Stimulated activated CD4-positive, alpha-beta T cell treated with anti-CD3 and anti-CD28 coated beads, Interleukin-15, amount 100 ng/mL, for 1 hour (primary cell): ENCODE measurements at regions not wholly inside any gene's neighbourhood (a gene's known extent, or its start where the extent isn't known, plus 50 kb on each side); places are given as distances from the start of the nearest gene placed in this dataset.

Experiments used
- DNase-seq, 2 donors: peaks; one replicate each; pipeline ENCODE4 v3.0.0-alpha.2; 2020; ENCODE audit warnings: low read depth in 1 of 2, low spot score in 1 of 2

DNA sequence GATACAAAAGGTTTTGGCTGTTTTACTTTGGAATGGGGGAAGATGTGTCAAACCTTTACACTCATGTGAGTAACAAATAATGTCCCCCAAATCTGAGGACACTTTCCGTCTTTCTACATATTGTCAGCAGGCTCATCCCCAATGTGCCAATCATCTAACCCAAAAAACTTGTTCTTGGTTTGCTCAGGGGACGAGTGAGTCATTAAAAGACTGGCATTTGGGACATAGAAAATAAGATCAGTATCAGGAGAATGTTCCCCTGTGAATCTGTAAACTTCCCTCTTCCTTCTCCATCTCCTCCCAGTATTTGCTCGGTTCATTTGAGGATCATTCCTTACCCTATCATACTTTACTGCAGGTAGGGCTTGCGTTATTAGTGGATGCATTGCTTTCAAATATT lies 194.1 kb upstream of the RUNX1 start:
- no peak for DNase-seq

DNA sequence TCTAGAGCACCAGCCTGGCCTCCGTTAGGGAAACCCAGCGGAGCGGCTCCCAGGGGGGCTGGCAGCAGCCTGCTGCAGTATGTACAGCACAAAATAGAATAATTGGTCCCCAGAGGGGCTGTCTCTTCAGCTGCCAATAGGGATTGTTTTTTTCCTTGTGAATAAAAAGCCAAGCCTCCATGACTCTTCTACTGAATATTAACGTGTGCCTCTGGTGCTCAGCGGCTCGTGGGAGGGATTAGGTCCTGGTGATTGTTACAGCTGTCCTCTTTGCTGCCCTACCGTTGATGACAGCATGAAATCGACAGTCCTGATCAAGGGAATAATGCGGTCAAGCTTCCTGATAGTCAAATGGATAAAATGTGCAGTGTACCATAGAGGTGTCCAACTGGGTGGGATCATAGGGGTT lies 190.7 kb upstream of the RUNX1 start:
- no peak for DNase-seq

DNA sequence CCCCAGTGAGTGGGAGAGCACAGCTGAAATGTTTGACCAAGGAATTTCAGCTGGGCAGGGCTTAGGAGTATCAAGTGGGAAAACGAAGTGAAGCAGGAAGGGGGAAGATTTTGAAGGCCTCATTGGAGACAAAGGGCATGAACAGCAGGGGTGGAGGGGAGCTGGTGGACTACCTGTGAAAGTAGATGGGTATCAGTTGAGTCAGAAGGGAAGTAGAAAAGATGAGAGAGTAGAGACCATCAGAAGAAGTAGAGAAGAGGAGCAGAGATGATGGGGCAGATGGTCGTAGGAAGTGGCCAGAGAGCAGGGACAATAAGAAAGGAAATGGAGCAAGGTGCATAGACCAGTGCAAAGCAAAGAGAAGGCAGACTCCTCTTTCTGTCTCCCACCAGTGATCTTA lies 189.0 kb upstream of the RUNX1 start:
- no peak for DNase-seq

DNA sequence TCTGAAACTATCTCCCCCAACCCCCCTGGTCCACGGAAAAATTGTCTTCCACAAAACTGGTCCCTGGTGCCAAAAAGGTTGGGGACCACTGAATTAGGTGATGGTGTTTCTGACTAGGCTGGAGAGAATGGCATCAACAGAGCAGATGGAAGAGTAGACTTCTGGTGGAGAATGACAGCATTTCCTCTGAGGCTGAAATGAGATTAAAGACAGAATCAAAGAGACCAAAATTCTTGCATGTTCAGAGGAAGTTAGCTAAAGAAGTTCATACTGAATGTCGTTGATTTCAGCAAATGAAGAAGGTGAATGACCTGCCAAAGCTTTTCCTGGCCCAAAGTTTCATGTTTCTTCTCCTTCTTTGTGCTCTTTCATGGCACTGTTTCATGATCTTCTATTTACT lies 188.2 kb upstream of the RUNX1 start:
- no peak for DNase-seq

DNA sequence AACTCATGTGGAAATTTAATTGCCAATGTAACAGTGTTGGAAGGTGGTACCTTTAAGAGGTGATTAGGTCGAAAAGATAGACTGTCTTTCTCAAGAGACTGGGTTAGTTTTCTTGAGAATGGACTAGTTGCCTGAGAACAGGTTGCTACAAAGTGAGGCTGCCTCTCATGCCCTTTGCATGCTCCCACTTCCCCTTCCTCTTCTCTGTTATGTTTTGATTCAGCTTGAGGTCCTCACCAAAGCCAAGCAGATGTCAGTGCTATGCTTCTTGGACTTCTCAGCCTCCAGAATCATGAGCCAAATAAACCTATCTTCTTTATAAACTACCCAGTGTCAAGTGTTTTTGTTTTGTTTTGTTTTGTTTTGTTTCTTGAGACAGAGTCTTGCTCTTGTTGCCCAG lies 187.0 kb upstream of the RUNX1 start:
- no peak for DNase-seq

DNA sequence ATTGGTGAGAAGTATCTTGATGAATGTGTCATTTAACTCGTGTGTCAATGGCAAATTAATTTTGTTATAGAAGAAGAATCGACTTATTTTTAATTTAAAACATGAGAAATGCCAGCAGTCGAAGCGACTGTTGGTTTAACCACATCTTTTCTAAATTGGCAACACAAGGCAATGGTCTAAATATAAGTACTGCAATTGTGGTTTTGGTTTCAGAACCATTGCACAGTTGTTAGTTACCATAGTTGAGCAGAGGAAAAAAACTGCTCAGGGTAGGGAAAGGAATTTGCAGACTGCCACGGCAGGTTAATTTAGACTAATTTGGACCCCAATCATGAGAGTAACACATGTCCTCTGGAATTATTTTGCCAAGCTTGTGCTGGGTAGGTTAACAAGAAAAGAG lies 185.6 kb upstream of the RUNX1 start:
- DNase-seq = no peak

DNA sequence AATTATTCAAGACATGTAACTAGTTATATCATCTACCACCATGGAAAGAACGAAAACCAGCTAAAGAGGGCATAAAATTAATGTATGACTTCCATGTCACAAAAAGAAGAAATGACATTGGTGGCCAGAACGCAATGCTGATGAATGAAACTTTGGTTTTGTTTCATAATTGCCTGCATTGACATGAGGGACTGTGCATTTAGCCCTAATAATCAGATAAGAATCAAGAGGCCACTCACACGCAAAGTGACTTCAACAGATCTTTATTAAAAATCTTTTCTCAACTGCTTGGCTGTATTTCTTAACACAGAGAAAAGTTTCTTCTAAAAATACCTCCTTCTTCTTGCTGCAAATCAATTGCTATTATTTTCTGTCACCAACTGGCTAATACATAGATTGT lies 184.7 kb upstream of the RUNX1 start:
- no peak for DNase-seq

DNA sequence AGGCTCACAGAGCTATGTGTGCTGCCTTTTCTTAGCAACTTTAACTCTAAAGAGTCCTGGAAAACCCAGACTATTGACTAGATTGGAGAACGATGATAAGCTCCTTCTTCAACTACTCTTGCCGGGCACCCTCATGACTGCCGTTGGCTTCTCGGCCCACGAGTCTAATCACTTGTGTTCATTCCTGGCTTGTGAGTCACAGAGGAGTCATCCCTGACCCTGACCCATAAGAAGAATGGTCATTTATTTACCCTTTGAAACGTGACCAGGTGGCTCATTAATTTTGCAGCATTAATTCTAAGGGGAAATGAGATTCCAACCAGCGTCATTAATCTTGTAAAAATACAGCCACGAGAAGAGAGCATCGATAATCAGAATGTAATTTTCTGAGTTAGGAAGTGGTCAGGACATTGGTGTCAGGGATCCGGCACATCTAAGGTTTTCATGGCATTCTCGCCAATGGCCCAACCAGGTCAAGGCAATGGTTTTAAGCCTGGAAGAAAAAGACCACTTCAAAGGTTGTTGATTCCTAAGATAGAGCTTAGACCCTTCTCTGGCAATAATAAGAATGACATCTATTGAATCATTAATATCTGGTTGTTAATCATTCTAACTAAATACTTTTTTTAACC lies 183.6 kb upstream of the RUNX1 start:
- no peak for DNase-seq

DNA sequence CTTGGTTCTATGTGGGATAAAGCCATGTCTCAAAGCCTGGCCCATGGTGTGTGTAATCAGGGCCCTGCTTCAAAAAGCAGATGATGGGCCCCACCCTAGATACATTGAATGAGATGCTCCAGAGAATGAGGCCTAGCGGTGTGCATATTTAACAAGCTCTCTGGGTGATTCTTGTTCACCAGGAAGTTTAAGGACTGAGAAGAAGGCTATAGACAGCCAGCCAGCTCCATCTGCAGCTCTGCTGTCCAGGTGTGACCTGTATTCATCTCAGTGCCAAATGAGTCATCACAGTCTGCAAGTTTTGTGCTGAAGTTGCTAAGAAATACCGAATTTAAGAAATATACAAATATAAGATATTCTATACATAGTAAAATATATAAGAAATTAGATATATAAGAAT lies 182.0 kb upstream of the RUNX1 start:
- no peak for DNase-seq

DNA sequence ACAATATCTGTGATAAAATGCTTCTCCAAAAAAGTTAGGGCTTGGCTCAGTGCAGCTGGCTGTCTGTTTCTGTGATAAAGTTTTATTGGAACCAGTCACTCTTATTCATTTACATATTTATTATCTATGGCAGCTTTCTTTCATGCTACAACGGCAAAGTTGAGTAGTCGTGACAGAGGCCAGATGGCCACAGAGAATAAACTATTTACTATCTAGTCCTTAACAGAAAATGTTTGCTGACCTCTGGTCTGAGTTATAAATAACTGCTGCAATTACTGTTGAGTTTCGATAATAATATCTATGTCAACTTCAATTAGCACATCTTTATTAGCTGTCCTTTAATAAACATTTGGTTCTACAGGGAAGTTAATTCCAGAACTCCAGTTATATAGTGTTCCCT lies 180.2 kb upstream of the RUNX1 start:
- no peak for DNase-seq

DNA sequence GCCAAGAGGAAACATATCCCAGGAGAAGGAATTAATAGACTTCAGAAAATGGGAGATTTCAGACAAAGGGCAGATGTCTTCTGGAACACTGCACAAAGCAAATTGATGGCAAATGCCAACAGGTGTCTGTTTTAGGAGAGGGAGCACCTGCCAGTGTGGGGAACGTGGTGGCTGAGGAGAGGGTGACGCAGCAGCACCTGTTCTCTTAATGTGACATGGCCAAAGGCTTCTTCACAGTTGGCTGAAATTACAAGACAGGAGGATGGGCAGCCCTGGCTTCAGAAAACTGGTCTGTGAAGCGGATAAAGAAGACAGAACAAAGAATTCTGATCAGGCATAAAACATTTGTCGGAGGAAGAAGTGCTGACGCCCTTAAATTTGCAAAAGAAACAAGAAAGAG lies 178.7 kb upstream of the RUNX1 start:
- DNase-seq = no peak

DNA sequence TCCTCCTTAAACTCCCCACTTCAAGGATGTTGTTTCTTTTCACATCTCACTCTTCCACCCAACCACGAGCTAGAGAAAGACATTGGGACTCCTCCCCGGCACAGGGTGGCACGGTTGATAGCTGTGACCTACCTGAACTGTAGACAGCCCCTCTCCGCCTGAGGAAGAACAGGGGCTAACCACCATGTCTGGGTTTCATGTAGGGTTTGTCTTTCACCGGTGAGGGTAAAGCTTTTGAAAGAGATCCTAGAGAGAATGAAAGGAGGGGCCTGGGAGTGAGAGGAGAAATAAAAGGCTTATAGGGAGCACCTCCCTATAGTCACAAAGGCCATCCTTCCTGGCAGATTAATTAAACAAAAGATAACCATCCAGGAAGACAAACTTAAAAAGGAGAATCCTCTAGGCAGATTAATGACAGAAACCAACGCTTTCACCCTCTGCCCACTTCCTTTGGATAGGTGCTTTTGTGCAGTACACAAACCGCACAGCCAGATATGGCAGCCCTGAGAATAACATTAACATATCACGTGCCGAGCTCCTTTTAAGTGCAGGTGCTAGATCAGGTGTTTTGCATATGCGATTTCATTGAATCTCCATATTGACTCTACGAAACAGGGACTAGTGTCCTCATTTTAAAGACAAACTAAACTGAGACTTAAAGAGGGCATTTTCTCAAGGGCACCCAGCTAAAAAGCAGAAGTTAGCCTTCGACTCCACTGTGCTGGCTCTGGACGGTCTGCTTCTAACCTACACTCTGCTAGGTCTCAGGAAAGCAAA lies 178.1 kb upstream of the RUNX1 start:
- no peak for DNase-seq

DNA sequence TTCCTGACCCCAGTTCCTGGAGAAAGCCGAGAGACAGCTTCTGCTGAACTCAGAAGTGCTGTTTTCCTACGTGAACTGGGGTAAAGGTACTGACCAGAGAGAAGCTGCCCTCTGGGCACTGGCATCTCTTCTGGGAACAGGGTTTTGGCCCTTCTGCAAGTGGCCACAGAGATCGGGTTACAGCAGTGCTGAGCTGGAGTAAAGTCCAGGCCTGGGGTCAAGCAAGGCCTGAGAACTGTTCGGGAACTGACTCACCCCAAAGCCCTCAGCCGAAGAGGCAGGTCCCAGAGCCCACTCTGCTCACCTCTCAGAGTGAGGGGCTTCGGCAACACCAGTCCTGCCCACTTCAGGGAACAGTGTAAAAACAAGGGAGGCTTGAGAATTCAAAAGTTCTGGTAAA lies 177.2 kb upstream of the RUNX1 start:
- DNase-seq = no peak

DNA sequence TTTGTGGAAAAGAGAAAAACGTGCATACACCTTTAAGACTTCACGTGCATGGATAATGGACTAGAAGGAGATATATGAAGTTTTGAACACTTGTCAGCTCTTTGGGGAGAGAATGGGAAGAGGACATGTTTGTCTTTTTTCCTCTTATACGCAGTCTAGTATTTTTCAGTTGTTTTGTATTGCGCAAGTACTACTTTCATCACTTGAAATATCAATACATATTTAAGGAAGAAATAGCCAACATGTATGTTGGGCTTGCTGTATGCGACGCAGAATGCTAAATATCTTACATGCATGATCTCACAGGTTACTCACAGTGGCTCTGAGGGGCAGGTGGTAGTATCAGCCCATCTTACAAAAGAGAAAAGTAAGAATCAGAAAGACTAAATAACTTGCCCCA lies 176.5 kb upstream of the RUNX1 start:
- DNase-seq = no peak

DNA sequence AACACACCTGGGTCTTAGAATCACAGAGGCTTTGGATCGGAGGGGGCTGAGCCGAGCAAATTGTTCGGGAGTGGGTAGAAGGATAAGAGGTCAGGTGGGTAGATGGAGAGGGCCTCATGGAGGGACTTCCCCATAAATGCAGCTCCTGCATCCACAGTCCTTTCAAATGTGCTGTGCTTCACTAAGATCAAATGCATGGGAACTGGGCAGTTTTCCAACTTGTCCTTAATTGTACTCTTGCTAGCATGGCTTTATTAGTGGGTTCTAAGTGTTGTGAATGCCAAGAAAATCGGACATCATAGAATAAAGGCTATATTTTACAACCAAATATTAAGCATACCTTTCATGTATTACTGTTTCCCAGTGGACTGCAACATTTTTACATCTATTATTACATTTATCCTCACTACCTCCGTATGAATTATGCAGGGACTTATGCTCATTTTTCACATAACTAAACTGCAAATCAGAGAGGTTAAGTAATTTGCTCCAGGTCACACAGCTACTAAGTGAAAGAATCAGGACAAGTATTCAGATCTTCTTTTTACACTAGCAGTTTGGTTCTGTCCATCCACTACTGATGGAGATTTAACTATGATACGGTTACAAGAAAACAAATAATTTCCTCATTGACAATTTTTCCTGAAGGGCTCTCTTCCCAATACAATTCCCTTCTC lies 174.5 kb upstream of the RUNX1 start:
- no peak for DNase-seq

DNA sequence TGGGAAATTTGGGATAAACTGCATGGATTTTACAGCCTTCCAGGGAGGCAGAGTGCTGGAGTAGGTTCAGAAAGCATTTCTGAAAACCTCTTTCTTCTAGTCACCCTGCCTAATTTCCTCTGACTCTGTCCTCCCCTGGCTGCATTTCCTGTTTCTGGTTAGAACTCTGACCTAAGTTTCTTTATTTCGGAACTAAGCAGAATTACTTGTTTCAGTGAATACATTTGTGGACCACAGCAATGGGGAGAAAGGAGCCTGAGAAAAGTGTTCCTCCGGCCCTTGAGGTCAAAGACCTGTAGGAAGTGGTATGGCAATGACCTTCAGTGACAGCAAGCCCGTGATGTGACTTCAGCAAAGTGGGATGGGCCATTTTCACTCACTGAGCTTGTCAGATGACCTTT lies 173.4 kb upstream of the RUNX1 start:
- no peak for DNase-seq

DNA sequence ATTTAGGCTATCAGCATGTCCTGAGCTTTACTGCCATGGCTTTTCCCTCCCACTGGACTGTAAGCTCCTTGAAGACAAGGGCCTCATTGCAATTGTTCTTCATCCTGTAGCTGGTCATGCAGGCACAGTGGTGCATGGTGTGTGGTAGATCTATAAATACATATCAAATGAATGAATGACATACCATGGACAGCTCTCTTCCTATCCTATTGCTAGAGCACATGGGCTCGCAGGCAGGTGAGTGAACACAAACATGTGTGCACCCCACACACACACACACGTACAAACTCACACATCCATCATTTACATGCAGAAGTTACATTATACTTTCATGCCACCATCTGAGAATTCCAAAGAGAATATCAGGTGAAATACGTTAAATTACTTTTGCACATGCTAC lies 172.9 kb upstream of the RUNX1 start:
- DNase-seq = no peak

DNA sequence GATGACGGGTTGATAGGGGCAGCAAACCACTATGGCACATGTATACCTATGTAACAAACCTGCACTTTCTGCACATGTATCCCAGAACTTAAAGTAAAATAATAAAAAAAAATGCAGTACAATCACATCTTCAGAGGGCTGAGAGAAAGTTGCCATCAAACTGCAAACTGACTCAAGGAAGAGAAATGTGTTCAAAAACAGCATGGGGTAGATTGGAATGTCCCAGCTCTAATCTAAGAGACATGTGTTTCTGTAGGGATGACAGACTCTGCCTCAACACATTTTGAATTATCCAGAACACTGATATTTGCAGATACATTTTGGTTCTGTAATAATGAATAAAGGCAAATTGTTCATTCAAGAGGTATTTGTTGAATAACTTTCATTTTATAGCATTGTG lies 171.2 kb upstream of the RUNX1 start:
- no peak for DNase-seq

DNA sequence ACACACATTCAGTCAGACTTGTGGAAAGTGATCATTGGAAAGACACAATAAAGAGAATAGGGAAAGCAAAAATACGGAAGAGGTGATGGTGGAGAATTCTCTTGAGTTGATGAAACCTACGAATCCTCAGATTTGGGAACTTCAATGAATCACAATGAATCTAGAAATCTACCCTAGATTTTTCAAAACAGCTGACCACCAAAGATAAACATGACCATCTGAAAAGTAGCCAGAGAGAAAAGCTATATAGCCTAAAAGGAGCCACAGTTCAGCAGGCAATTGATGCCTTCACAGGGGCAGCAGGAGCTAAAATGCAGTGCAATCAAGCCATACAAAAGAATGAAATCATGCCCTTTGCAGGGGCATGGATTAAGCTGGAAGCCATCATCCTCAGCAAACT lies 170.6 kb upstream of the RUNX1 start:
- no peak for DNase-seq

DNA sequence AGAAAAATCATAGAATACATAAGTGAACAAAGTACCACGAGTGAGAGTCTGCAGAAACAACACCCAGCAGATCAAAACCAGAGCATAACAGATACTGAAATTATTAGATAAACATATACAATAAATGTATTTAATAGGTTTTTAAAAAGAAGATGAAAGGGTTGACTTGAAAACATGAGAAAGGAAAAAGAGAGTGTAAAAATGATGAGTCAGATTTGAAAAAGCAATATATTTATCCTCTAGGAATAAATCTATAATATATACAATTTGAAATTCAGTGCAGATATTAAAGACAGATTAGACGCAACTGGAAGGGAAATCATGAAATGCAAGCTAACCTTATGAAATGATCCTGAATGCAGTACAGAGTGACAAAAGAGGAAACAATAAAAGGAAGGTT lies 170.2 kb upstream of the RUNX1 start:
- DNase-seq = no peak

DNA sequence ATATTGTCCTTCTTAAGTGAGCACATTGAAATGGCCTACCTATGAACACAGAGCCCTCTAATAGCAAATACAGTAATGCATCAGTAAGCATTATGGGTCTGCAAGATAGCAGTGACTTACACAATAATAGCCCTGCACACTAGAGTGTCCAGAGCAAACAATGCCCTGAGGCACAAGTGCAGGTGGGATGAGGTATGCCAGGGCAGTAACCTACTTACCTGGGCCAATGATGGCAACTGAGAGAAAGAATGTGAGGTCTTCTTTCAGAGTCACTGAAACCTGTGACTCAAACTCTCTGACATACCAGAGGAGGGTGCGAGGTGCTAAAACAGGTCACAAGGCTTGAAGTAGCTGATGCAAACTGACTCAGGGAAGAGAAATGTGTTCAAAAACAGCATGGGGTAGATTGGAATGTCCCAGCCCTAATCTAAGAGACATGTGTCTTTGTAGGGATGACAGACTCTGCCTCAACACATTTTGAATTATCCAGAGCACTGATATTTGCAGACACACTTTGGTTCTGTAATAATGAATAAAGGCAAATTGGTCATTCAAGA lies 168.5 kb upstream of the RUNX1 start:
- no peak for DNase-seq

DNA sequence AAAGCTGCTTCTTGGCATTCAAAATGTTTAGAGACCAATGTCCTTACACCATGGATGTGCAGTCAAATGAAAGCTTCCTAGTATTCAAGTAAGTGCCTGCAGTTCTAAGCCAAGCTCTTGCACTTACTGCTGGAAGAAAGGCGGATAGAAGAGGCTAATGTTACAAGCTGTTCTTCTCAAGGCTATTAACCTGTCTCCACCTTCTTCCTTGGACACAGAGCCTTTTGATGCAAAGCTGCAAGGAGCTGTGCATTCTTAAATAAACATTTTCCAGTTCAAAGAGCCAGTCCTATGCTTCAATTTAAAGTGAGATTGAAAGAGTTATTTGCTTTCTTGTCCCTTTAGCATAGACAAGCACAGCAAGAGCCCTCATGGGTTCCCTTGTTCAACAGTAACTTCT lies 167.9 kb upstream of the RUNX1 start:
- no peak for DNase-seq
